HEK293T (cell line): ENCODE measurements at regions not wholly inside any gene's neighbourhood (a gene's known extent, or its start where the extent isn't known, plus 50 kb on each side); places are given as distances from the start of the nearest gene placed in this dataset.

Experiments used
- CTCF ChIA-PET: fragments of 350-600 bp; formaldehyde crosslinking; extraction: SDS; loops from one replicate; lab custom pipeline; 2021; ENCODE audit warnings: antibody characterized with exemption, inconsistent platforms; lab: Yijun Ruan, JAX
- POLR2A ChIA-PET: fragments of 350-600 bp; formaldehyde crosslinking; extraction: SDS; loops from one replicate; lab custom pipeline; 2020; ENCODE audit warnings: antibody characterized with exemption, inconsistent platforms; lab: Yijun Ruan, JAX
- DNase-seq: peaks from one replicate; pipeline ENCODE4 v3.0.0; 2012; ENCODE audit warnings: mixed read lengths; ENCODE audit errors: extremely low spot score
- ARNT ChIP-seq: fragments of 450-650 bp; IDR thresholded peaks from 2 replicates; pipeline ENCODE4 v1.6.1; 2017; ENCODE audit warnings: mild to moderate bottlenecking
- BHLHE40 ChIP-seq: fragments of 450-650 bp; IDR thresholded peaks from 2 replicates; pipeline ENCODE4 v1.6.1; 2016; ENCODE audit warnings: mild to moderate bottlenecking, moderate library complexity, borderline replicate concordance
- CTBP1 ChIP-seq: fragments of 450-650 bp; IDR thresholded peaks from 2 replicates; pipeline ENCODE4 v1.6.1; 2016; ENCODE audit warnings: borderline replicate concordance
- ELF4 ChIP-seq: fragments of 450-650 bp; IDR thresholded peaks from 2 replicates; pipeline ENCODE4 v1.6.1; 2017; ENCODE audit warnings: antibody characterized with exemption
- FOXA1 ChIP-seq: fragments of 450-650 bp; IDR thresholded peaks from 2 replicates; pipeline ENCODE4 v1.6.1; 2016; ENCODE audit warnings: mild to moderate bottlenecking
- FOXK2 ChIP-seq: fragments of 450-650 bp; IDR thresholded peaks from 2 replicates; pipeline ENCODE4 v1.6.1; 2016; ENCODE audit warnings: mild to moderate bottlenecking
- FOXM1 ChIP-seq: fragments of 450-650 bp; IDR thresholded peaks from 2 replicates; pipeline ENCODE4 v1.6.1; 2017; ENCODE audit warnings: mild to moderate bottlenecking, borderline replicate concordance
- HDGF ChIP-seq: fragments of 450-650 bp; IDR thresholded peaks from 2 replicates; pipeline ENCODE4 v1.6.1; 2017; ENCODE audit warnings: antibody characterized with exemption, borderline replicate concordance
- L3MBTL2 ChIP-seq: fragments of 450-650 bp; conservative IDR thresholded peaks from 2 replicates; pipeline ENCODE4 v1.6.1; 2016; ENCODE audit warnings: mild to moderate bottlenecking
- LEF1 ChIP-seq: fragments of 450-650 bp; IDR thresholded peaks from 2 replicates; pipeline ENCODE4 v1.6.1; 2017; ENCODE audit warnings: mild to moderate bottlenecking, borderline replicate concordance
- NFRKB ChIP-seq: fragments of 450-650 bp; IDR thresholded peaks from 2 replicates; pipeline ENCODE4 v1.6.1; 2016; ENCODE audit warnings: mild to moderate bottlenecking, moderate library complexity
- SP1 ChIP-seq: fragments of 450-650 bp; IDR thresholded peaks from 2 replicates; pipeline ENCODE4 v1.6.1; 2017
- SUZ12 ChIP-seq: fragments of 450-650 bp; IDR thresholded peaks from 2 replicates; pipeline ENCODE4 v1.6.1; 2016; ENCODE audit warnings: mild to moderate bottlenecking
- TARDBP ChIP-seq: fragments of 450-650 bp; IDR thresholded peaks from 2 replicates; pipeline ENCODE4 v1.6.1; 2016
- ZNF384 ChIP-seq: fragments of 450-650 bp; IDR thresholded peaks from 2 replicates; pipeline ENCODE4 v1.6.1; 2016
- TF ChIP-seq, protein P1 (sequence below): fragments of 450-650 bp; IDR thresholded peaks from 2 replicates; pipeline ENCODE4 v1.6.1; 2016

DNA sequence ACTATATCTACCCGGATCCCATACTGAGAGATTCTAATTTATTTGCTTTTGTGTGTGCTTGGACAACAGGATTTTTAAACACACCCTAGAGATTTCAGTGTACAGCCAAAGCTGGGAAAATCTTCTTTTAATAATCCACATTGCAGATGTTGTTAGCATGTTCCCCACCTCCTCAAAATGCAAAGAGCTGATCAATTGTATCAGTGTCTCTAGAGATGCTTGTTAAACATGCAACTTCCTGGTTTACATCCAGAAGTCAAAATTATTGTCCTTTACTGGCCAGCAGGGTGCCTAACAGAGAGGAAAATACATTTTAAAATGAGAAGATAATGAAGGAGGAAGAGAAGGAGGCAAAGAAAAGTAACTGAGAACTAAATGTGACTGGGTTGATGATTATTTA, 793.3 kb downstream of the SEMA5A start:
- CTCF ChIA-PET = no interaction called here
- TF ChIP-seq ZNF384 (no peak), SUZ12 (no peak), FOXK2 (no peak), L3MBTL2 (no peak), BHLHE40 (no peak), LEF1 (no peak), TARDBP (no peak), FOXM1 (no peak), HDGF (no peak), CTBP1 (no peak), FOXA1 (no peak), NFRKB (no peak), ELF4 (no peak), ARNT (no peak), SP1 (no peak)
- TF ChIP-seq, protein P1, sequence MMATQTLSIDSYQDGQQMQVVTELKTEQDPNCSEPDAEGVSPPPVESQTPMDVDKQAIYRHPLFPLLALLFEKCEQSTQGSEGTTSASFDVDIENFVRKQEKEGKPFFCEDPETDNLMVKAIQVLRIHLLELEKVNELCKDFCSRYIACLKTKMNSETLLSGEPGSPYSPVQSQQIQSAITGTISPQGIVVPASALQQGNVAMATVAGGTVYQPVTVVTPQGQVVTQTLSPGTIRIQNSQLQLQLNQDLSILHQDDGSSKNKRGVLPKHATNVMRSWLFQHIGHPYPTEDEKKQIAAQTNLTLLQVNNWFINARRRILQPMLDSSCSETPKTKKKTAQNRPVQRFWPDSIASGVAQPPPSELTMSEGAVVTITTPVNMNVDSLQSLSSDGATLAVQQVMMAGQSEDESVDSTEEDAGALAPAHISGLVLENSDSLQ = no peak

DNA sequence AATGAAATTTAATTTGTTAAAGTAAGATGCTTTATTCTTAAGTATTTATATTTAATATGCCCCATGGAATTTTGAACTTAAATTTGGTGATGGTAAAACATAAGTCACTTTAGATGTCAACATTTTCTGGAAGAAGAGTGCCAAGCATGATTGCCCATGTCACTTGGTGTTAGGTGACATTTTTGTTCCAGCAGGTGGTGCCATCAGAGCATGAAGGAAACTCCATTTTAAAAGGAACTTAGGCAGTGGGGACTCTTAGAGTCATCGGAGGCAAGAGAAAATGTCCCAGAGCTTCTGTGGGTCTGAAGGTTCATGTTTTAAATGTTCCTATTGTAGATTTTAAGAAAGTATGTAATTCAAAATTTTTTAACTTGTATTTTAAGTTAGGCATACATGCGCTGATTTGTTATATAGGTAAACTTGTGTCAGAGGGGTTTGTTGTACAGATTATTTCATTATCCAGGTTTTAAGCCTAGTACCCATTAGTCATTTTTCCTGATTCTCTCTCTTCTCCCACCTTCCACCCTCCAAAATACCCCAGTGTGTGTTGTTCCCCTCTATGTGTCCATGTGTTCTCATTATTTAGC, 789.3 kb downstream of the SEMA5A start:
- TF ChIP-seq SUZ12 (no peak), ARNT (no peak), HDGF (no peak), ZNF384 (no peak), ELF4 (no peak), FOXM1 (no peak), TARDBP (no peak), NFRKB (no peak), SP1 (no peak), FOXK2 (no peak), BHLHE40 (no peak), L3MBTL2 (no peak), CTBP1 (no peak)
- DNase-seq = no peak
- CTCF ChIA-PET = interaction anchor here (0.7 kb wide), 1 partner anchor 620 kb away, joined by 3 read pairs; no protein-coding TSS in a partner anchor
- POLR2A ChIA-PET = no interaction called here

More for the DNA sequence above, 793.3 kb downstream of the SEMA5A start:
- no peak for DNase-seq
- POLR2A ChIA-PET = no interaction called here

DNA sequence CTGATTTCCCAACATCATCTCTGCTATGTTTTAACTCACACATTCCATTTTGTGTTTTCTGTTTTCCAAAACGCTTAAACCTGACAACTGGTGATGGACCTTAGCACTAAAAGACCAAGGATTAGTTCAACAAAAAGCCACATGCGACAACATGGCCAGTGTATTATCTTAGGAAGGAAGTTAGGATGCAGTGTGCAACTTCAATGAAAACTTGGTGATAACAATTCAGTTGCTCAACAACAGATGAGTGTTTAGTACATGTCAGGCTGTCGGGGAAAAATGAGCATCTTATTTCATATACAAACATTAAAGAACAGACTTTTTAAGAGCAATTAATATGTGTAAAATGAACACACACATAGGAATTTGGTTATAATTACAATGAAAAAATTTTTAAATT, 780.0 kb downstream of the SEMA5A start:
- no peak for DNase-seq
- POLR2A ChIA-PET = no interaction called here
- CTCF ChIA-PET = no interaction called here
- TF ChIP-seq ELF4 (no peak), ARNT (no peak), SP1 (no peak), FOXK2 (no peak), ZNF384 (no peak), SUZ12 (no peak), FOXA1 (no peak)

DNA sequence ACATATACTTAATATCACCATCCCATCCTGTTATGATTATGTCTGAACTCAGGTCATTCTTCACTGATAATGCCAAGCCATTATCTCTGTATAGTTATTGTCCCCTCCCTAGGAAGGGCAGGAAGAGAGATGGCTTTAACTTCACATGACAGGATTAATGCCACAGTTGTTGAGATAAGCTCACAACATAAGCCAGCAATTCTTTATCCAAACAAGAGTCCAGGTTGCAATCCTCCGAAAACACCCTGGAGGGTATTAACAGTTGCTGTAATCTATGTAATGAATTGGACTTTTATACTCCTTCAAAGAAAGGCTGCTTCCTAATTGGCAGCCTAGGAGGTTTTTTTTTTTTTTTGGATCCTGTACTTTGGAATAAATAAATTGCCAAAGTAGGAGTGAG, 779.4 kb downstream of the SEMA5A start:
- CTCF ChIA-PET = no interaction called here
- POLR2A ChIA-PET = no interaction called here
- DNase-seq = no peak
- no peak for TF ChIP-seq HDGF
- TF ChIP-seq ELF4 = no peak
- no peak for TF ChIP-seq BHLHE40
- TF ChIP-seq SP1 = no peak
- TF ChIP-seq ZNF384 = no peak
- TF ChIP-seq, protein P1 = no peak
- TF ChIP-seq ARNT = no peak
- no peak for TF ChIP-seq TARDBP
- no peak for TF ChIP-seq NFRKB
- TF ChIP-seq FOXA1 = no peak
- no peak for TF ChIP-seq FOXK2
- TF ChIP-seq L3MBTL2 = no peak
- TF ChIP-seq SUZ12 = no peak
- no peak for TF ChIP-seq FOXM1

DNA sequence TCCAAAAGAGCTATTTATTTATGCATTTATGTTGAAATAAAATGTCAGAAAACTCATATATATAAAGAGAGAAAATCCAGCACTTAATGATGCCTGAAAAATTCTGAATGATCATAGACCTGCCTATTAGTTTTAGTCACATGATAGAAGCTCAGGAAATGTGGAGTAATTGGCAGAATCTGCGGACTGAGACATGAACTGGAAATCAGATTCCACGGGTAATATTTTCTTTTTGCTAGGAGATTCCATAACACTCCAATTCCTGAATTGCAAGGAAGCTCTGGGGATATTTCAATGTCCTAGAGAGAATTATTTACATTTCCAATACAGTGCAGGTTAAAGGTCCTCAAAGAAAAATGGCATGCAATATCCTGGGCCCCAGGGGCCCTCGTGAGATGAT, 778.8 kb downstream of the SEMA5A start:
- DNase-seq = no peak
- TF ChIP-seq L3MBTL2 = no peak
- TF ChIP-seq FOXK2 = no peak
- TF ChIP-seq CTBP1 = no peak
- TF ChIP-seq, protein P1 = no peak
- TF ChIP-seq BHLHE40 = no peak
- TF ChIP-seq HDGF = no peak
- TF ChIP-seq LEF1 = no peak
- no peak for TF ChIP-seq NFRKB
- no peak for TF ChIP-seq FOXA1
- TF ChIP-seq FOXM1 = no peak
- TF ChIP-seq TARDBP = no peak
- TF ChIP-seq ARNT = no peak
- POLR2A ChIA-PET = no interaction called here
- CTCF ChIA-PET = no interaction called here

DNA sequence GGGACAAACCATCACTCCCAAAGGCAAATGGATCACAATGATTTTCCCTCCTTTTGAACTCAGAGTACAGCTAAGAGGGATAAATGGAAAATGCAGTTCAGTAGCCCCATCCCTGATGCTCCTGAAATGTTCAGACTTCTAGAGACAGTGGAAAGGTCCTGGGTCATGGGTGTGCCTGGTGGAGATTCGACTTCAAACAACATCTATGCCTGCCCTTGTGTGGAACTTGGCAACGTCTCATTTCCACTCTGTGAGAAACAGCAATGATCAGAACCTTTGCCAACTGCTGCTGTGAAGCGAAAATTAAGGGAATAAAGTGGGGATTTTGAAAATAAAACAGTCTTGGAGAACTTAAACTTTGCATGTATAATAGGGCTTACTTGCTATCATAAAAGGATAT, 778.1 kb downstream of the SEMA5A start:
- no peak for DNase-seq
- POLR2A ChIA-PET = no interaction called here
- TF ChIP-seq ELF4 = no peak
- TF ChIP-seq SUZ12 = no peak
- no peak for TF ChIP-seq TARDBP
- no peak for TF ChIP-seq NFRKB
- TF ChIP-seq FOXK2 = no peak
- no peak for TF ChIP-seq BHLHE40
- TF ChIP-seq CTBP1 = no peak
- TF ChIP-seq SP1 = no peak
- no peak for TF ChIP-seq ARNT
- TF ChIP-seq L3MBTL2 = no peak
- TF ChIP-seq, protein P1 = no peak
- TF ChIP-seq FOXM1 = no peak
- no peak for TF ChIP-seq FOXA1
- TF ChIP-seq LEF1 = no peak
- no peak for TF ChIP-seq ZNF384
- TF ChIP-seq HDGF = no peak
- CTCF ChIA-PET = no interaction called here
